ENCODE measurements at regions not wholly inside any gene's neighbourhood (a gene's known extent, or its start where the extent isn't known, plus 50 kb on each side); places are given as distances from the start of the nearest gene placed in this dataset.

DNA sequence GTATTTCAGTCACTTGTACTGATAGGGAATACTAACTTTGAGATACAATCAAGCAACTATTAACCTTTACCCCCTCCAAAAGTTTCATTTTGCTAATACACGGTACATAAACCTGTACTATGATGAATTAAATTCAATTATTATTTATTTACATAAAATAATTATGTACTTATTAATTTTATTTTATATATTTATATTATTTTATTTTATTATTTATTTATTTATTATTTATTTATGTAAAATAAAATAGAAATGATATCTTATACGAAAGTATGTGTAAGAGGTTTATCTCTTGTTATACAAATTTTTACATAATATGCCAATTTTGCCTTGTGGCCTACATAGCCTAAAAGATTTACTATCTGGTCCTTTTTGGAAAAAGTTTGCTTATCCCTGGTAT lies 564.3 kb downstream of the SLITRK5 start:
- H3K79me2 ChIP-seq (replicated peaks; ENCODE audit: insufficient read depth) = no peaks in the 10 kb centered on the region
- no peak for DNase-seq (ENCODE audit: low spot score)
- H3K27ac Mint-ChIP-seq = no peak overlapping the region
- H3K4me1 Mint-ChIP-seq = no peaks in the 10 kb centered on the region
- no peaks in the 10 kb centered on the region for H3F3A ChIP-seq (replicated peaks; ENCODE audit: low read depth)
- no peak overlapping the region for H3K4me2 ChIP-seq
- no peak overlapping the region for H2AFZ ChIP-seq
- H3K4me3 ChIP-seq = no peak overlapping the region
- no peaks in the 10 kb centered on the region for H3K9me3 Mint-ChIP-seq
- no peaks in the 10 kb centered on the region for H3K4me1 ChIP-seq (ENCODE audit: insufficient read depth)
- TF ChIP-seq JUNB (IDR thresholded peaks at IDR 0.05; ENCODE audit: unreplicated experiment) = no peak
- no peaks in the 10 kb centered on the region for H3K27me3 Mint-ChIP-seq (ENCODE audit: insufficient read depth, low read depth, poor library complexity)
- 0 out of 3 replicates have a peak, but pooled peaks cover 2% of the 10 kb centered on the region for H3K36me3 Mint-ChIP-seq (ENCODE audit: low read depth)
- no peak overlapping the region for H3K4me3 Mint-ChIP-seq
- no peak overlapping the region for H3K27ac ChIP-seq (ENCODE audit: low read depth)
- H3K9me2 ChIP-seq (ENCODE audit: insufficient read depth) = 0 out of 2 replicates have a peak, but pooled peaks cover 4% of the 10 kb centered on the region
- H4K20me1 ChIP-seq (replicated peaks; ENCODE audit: insufficient read depth) = no peaks in the 10 kb centered on the region
- H3K36me3 ChIP-seq (ENCODE audit: insufficient read depth) = no peaks in the 10 kb centered on the region
- ATAC-seq = no peak
- no peaks in the 10 kb centered on the region for H3K27me3 ChIP-seq (ENCODE audit: insufficient read depth)

DNA sequence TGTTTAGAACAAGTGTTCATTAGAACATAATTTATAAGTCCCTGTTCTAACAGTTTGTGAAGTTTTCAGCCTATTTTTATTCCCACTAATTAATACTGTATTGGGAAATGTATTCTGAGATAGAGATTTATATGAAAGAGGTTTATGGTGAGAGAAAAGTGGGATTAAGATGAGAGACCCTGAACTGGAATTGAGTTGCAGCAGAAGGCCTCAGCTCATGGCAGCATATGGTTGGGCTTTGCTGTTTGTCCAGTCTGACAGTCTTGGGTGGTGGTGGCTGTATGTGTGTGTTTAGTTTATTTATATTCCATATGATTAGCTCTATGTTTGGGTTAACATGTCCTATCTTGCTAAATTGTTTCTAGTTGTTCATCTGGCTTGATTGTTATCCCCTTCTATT lies 575.1 kb downstream of the SLITRK5 start:
- Histone ChIP-seq H3K79me2 (replicated peaks; ENCODE audit: insufficient read depth) (no peaks in the 10 kb centered on the region), H2AFZ (no peak overlapping the region), H3K9me2 (ENCODE audit: insufficient read depth) (no peaks in the 10 kb centered on the region), H3K4me2 (no peak overlapping the region), H3K27me3 (ENCODE audit: insufficient read depth) (no peaks in the 10 kb centered on the region), H3K27ac (ENCODE audit: low read depth) (no peak overlapping the region), H3K4me1 (ENCODE audit: insufficient read depth) (no peaks in the 10 kb centered on the region), H3K36me3 (ENCODE audit: insufficient read depth) (no peaks in the 10 kb centered on the region), H4K20me1 (replicated peaks; ENCODE audit: insufficient read depth) (no peaks in the 10 kb centered on the region), H3K4me3 (no peak overlapping the region), H3F3A (replicated peaks; ENCODE audit: low read depth) (no peaks in the 10 kb centered on the region)
- no peak for TF ChIP-seq STAT1 (IDR thresholded peaks at IDR 0.05; ENCODE audit: unreplicated experiment)
- no peak for TF ChIP-seq EZH2phosphoT487 (IDR thresholded peaks at IDR 0.05; ENCODE audit: unreplicated experiment)
- TF ChIP-seq EZH2 (IDR thresholded peaks at IDR 0.05; ENCODE audit: low read depth, unreplicated experiment) = no peak
- TF ChIP-seq, protein P1, sequence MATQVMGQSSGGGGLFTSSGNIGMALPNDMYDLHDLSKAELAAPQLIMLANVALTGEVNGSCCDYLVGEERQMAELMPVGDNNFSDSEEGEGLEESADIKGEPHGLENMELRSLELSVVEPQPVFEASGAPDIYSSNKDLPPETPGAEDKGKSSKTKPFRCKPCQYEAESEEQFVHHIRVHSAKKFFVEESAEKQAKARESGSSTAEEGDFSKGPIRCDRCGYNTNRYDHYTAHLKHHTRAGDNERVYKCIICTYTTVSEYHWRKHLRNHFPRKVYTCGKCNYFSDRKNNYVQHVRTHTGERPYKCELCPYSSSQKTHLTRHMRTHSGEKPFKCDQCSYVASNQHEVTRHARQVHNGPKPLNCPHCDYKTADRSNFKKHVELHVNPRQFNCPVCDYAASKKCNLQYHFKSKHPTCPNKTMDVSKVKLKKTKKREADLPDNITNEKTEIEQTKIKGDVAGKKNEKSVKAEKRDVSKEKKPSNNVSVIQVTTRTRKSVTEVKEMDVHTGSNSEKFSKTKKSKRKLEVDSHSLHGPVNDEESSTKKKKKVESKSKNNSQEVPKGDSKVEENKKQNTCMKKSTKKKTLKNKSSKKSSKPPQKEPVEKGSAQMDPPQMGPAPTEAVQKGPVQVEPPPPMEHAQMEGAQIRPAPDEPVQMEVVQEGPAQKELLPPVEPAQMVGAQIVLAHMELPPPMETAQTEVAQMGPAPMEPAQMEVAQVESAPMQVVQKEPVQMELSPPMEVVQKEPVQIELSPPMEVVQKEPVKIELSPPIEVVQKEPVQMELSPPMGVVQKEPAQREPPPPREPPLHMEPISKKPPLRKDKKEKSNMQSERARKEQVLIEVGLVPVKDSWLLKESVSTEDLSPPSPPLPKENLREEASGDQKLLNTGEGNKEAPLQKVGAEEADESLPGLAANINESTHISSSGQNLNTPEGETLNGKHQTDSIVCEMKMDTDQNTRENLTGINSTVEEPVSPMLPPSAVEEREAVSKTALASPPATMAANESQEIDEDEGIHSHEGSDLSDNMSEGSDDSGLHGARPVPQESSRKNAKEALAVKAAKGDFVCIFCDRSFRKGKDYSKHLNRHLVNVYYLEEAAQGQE (IDR thresholded peaks at IDR 0.05; ENCODE audit: unreplicated experiment) = no peak
- no peak for TF ChIP-seq ZNF114 (CRISPR knock-in tag; IDR thresholded peaks at IDR 0.05)
- no peak for TF ChIP-seq CREB1 (CRISPR knock-in tag; IDR thresholded peaks at IDR 0.05; ENCODE audit: low read depth)
- no peak for TF ChIP-seq NANOG (IDR thresholded peaks at IDR 0.05; ENCODE audit: borderline replicate concordance)
- no peak for TF ChIP-seq ZNF331 (CRISPR knock-in tag; IDR thresholded peaks at IDR 0.05; ENCODE audit: low read depth)
- TF ChIP-seq, protein P2, sequence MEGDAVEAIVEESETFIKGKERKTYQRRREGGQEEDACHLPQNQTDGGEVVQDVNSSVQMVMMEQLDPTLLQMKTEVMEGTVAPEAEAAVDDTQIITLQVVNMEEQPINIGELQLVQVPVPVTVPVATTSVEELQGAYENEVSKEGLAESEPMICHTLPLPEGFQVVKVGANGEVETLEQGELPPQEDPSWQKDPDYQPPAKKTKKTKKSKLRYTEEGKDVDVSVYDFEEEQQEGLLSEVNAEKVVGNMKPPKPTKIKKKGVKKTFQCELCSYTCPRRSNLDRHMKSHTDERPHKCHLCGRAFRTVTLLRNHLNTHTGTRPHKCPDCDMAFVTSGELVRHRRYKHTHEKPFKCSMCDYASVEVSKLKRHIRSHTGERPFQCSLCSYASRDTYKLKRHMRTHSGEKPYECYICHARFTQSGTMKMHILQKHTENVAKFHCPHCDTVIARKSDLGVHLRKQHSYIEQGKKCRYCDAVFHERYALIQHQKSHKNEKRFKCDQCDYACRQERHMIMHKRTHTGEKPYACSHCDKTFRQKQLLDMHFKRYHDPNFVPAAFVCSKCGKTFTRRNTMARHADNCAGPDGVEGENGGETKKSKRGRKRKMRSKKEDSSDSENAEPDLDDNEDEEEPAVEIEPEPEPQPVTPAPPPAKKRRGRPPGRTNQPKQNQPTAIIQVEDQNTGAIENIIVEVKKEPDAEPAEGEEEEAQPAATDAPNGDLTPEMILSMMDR (conservative IDR thresholded peaks at IDR 0.05; ENCODE audit: low read depth in 2 of 2) = no peak
- TF ChIP-seq JUNB (IDR thresholded peaks at IDR 0.05; ENCODE audit: unreplicated experiment) = no peak
- no peaks in the 10 kb centered on the region for H3K27me3 Mint-ChIP-seq (ENCODE audit: insufficient read depth, low read depth, poor library complexity)
- ATAC-seq = no peak
- H3K36me3 Mint-ChIP-seq (ENCODE audit: low read depth) = no peaks in the 10 kb centered on the region
- no peak for DNase-seq (ENCODE audit: low spot score)
- no peaks in the 10 kb centered on the region for H3K9me3 Mint-ChIP-seq
- peaks cover 20% of the 10 kb centered on the region for H3K4me1 Mint-ChIP-seq
- H3K27ac Mint-ChIP-seq = no peak overlapping the region; the same call in 1 of the 2 replicates
- H3K4me3 Mint-ChIP-seq = no peak overlapping the region

Measured in GM23338 (cell line).